OCI-LY7 (cell line): ENCODE measurements at regions not wholly inside any gene's neighbourhood (a gene's known extent, or its start where the extent isn't known, plus 50 kb on each side); places are given as distances from the start of the nearest gene placed in this dataset.

Experiments used
- BruUV-seq: library from RNA; stranded (reverse); fragments of 400-500 nt; replicated peaks from 2 replicates; lab custom pipeline; 2021; lab: Mats Ljungman, UMichigan
- CTCF ChIA-PET: fragments of 300-600 bp; sonication (Branson Sonifier 250); formaldehyde crosslinking; loops from one replicate; lab custom pipeline; 2022; ENCODE audit warnings: antibody characterized with exemption; ENCODE audit not compliant: unreplicated experiment; lab: Charles Lee
- POLR2A ChIA-PET: fragments of 300-600 bp; sonication (Branson Sonifier 250); formaldehyde crosslinking; loops from one replicate; lab custom pipeline; 2022; ENCODE audit warnings: antibody characterized with exemption; lab: Charles Lee
- DNase-seq: peaks from one replicate; pipeline ENCODE4 v3.0.0-alpha.2; 2015; ENCODE audit warnings: low spot score
- H2AFZ ChIP-seq: fragments of 200-600 bp; sonication (generic), shearing (Covaris generic); 2 replicates; pipeline ENCODE4 v1.6.1; 2014; ENCODE audit warnings: mild to moderate bottlenecking, antibody characterized with exemption, low read length, moderate library complexity
- H3K27ac ChIP-seq: fragments of 200-600 bp; sonication (generic); 2 replicates; pipeline ENCODE4 v1.5.1; 2014; ENCODE audit warnings: mixed run types, low read depth, mild to moderate bottlenecking, moderate library complexity, low read length, inconsistent platforms; ENCODE audit not compliant: poor library complexity, severe bottlenecking
- H3K36me3 ChIP-seq: fragments of 200-600 bp; sonication (generic); 2 replicates; pipeline ENCODE4 v1.6.1; 2014; ENCODE audit warnings: mild to moderate bottlenecking, antibody characterized with exemption, low read length, moderate library complexity, mixed read lengths; ENCODE audit not compliant: insufficient read depth
- H3K4me1 ChIP-seq: fragments of 200-600 bp; sonication (generic); 2 replicates; pipeline ENCODE4 v1.5.1; 2014; ENCODE audit warnings: mild to moderate bottlenecking, low read length; ENCODE audit not compliant: insufficient read depth, poor library complexity, severe bottlenecking
- H3K4me2 ChIP-seq: fragments of 200-600 bp; sonication (generic); 2 replicates; pipeline ENCODE4 v1.6.1; 2014; ENCODE audit warnings: mild to moderate bottlenecking, low read length
- H3K4me3 ChIP-seq: fragments of 200-600 bp; sonication (generic); 2 replicates; pipeline ENCODE4 v1.5.1; 2014; ENCODE audit warnings: mild to moderate bottlenecking, low read depth, low read length; ENCODE audit not compliant: poor library complexity, severe bottlenecking
- H3K79me2 ChIP-seq: fragments of 200-600 bp; sonication (generic); 2 replicates; pipeline ENCODE4 v1.6.1; 2016; ENCODE audit warnings: low read depth, mild to moderate bottlenecking, low read length, moderate library complexity, mixed read lengths; ENCODE audit not compliant: insufficient read depth
- H3K9me2 ChIP-seq: fragments of 200-600 bp; sonication (generic); 2 replicates; pipeline ENCODE4 v1.6.1; 2016; ENCODE audit warnings: mild to moderate bottlenecking, low read length, mixed read lengths; ENCODE audit not compliant: insufficient read depth
- H3K9me3 ChIP-seq: fragments of 200-600 bp; sonication (generic); 2 replicates; pipeline ENCODE4 v1.6.1; 2014; ENCODE audit warnings: mild to moderate bottlenecking, mixed run types, low read length, mixed read lengths
- H4K20me1 ChIP-seq: fragments of 200-600 bp; sonication (generic); 2 replicates; pipeline ENCODE4 v1.6.1; 2014; ENCODE audit warnings: mild to moderate bottlenecking, antibody characterized with exemption, low read length, moderate library complexity, mixed read lengths; ENCODE audit not compliant: insufficient read depth
- EZH2phosphoT487 ChIP-seq: fragments of 200-600 bp; sonication (generic); IDR thresholded peaks from 2 replicates; pipeline ENCODE4 v1.6.1; 2018; ENCODE audit warnings: low read depth, borderline replicate concordance, mild to moderate bottlenecking, mixed run types, antibody characterized with exemption, low read length, moderate library complexity, mixed read lengths
- intact Hi-C: fragments of 100-400 bp; cut with micrococcal nuclease; formaldehyde crosslinking; loops from one replicate; pipeline ENCODE4 v1.10.0; 2022; ENCODE audit not compliant: unreplicated experiment
- TF ChIP-seq, protein P1 (sequence below): fragments of 200-600 bp; sonication (generic); conservative IDR thresholded peaks from 2 replicates; pipeline ENCODE4 v1.5.1; 2014; ENCODE audit warnings: mild to moderate bottlenecking, antibody characterized with exemption, low read length, moderate library complexity, mixed read lengths

DNA sequence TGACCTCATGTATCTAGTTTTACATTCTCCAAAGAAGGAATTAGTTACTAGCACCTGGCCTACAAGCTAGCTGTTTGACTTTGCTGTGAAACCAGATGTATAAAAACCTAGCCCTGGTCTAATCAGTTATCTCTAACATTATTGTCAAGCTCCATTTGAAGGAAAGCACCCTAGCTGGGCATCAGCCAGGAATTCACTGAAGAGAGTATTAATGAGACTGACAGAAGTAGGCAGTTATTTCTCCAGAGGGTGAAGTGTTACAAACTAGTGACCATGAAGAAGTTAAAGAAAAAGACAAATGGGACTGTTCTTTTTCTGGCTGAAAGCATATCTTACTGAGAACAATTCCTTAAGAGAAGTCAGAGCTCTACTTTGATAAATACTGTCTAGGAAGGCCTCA is 2529.3 kb upstream of the PCDH20 start:
- H2AFZ ChIP-seq: no peak overlapping the region
- intact Hi-C loops: no loop called here
- no peak for DNase-seq
- no peaks in the 10 kb centered on the region for H3K36me3 ChIP-seq
- H3K4me1 ChIP-seq: no peaks in the 10 kb centered on the region
- H3K27ac ChIP-seq: no peak overlapping the region
- no peaks in the 10 kb centered on the region for H3K9me3 ChIP-seq
- H3K9me2 ChIP-seq: no peaks in the 10 kb centered on the region
- POLR2A ChIA-PET: interaction anchor here (0.6 kb wide), 2 partner anchors 209 to 257 kb away, joined by 3 to 4 read pairs; no protein-coding TSS in a partner anchor
- H3K79me2 ChIP-seq: no peaks in the 10 kb centered on the region
- no peak overlapping the region for H3K4me3 ChIP-seq
- TF ChIP-seq EZH2phosphoT487: no peak
- TF ChIP-seq, protein P1, sequence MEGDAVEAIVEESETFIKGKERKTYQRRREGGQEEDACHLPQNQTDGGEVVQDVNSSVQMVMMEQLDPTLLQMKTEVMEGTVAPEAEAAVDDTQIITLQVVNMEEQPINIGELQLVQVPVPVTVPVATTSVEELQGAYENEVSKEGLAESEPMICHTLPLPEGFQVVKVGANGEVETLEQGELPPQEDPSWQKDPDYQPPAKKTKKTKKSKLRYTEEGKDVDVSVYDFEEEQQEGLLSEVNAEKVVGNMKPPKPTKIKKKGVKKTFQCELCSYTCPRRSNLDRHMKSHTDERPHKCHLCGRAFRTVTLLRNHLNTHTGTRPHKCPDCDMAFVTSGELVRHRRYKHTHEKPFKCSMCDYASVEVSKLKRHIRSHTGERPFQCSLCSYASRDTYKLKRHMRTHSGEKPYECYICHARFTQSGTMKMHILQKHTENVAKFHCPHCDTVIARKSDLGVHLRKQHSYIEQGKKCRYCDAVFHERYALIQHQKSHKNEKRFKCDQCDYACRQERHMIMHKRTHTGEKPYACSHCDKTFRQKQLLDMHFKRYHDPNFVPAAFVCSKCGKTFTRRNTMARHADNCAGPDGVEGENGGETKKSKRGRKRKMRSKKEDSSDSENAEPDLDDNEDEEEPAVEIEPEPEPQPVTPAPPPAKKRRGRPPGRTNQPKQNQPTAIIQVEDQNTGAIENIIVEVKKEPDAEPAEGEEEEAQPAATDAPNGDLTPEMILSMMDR: no peak
- H4K20me1 ChIP-seq: no peaks in the 10 kb centered on the region
- CTCF ChIA-PET: no interaction called here
- H3K4me2 ChIP-seq: no peak overlapping the region
- BruUV-seq: no TSS peak

DNA sequence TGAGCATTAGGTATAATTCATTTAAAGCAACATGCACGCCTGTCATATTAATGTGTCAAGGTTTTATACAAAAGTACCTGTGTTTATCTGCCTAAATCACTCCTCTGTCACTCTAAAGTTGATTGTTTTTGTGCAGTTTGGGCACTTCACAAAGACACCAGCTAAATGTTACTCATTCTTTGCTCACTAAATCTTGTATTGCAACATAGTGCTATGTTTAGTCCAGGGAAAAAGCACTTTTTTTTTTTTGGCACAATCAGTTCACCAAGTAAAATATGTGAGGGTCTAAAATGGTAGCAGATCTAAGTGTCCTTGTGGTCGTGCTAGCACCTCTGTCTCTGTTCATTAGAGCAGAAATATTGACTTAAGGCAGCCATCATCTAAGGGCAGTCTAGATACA is 2526.7 kb upstream of the PCDH20 start:
- Histone ChIP-seq H3K27ac (no peak overlapping the region), H3K9me2 (no peaks in the 10 kb centered on the region), H2AFZ (no peak overlapping the region), H3K4me3 (no peak overlapping the region), H3K36me3 (no peaks in the 10 kb centered on the region), H4K20me1 (no peaks in the 10 kb centered on the region), H3K4me1 (no peaks in the 10 kb centered on the region), H3K4me2 (no peak overlapping the region), H3K9me3 (no peaks in the 10 kb centered on the region), H3K79me2 (no peaks in the 10 kb centered on the region)
- intact Hi-C loops: no loop called here
- CTCF ChIA-PET: no interaction called here
- no peak for TF ChIP-seq EZH2phosphoT487
- TF ChIP-seq, protein P1: no peak
- POLR2A ChIA-PET: no interaction called here
- no TSS peak for BruUV-seq
- DNase-seq: no peak

GRCh38 chr13:63938851-63939250 is 2523.2 kb upstream of the PCDH20 start:
- no peak overlapping the region for H3K4me3 ChIP-seq
- H3K4me1 ChIP-seq: no peaks in the 10 kb centered on the region
- no TSS peak for BruUV-seq
- no peak overlapping the region for H3K4me2 ChIP-seq
- ChIA-PET CTCF (no interaction called here), POLR2A (interaction anchor here (1.0 kb wide), 1 partner anchor 22 kb away, joined by 3 read pairs; no protein-coding TSS in a partner anchor)
- no peaks in the 10 kb centered on the region for H3K9me2 ChIP-seq
- no peaks in the 10 kb centered on the region for H3K79me2 ChIP-seq
- TF ChIP-seq EZH2phosphoT487: no peak
- TF ChIP-seq, protein P1: no peak
- no peak overlapping the region for H3K27ac ChIP-seq
- intact Hi-C loops: no loop called here
- DNase-seq: no peak
- H2AFZ ChIP-seq: no peak overlapping the region
- H3K36me3 ChIP-seq: no peaks in the 10 kb centered on the region
- no peaks in the 10 kb centered on the region for H4K20me1 ChIP-seq
- no peaks in the 10 kb centered on the region for H3K9me3 ChIP-seq
